MM.1S (cell line): ENCODE measurements at regions not wholly inside any gene's neighbourhood (a gene's known extent, or its start where the extent isn't known, plus 50 kb on each side); places are given as distances from the start of the nearest gene placed in this dataset.

ENCODE experiments used
- DNase-seq: peaks from one replicate; pipeline ENCODE4 v3.0.0-alpha.2; 2015
- H2AFZ ChIP-seq: fragments of 300-600 bp; sonication (generic); 2 replicates; pipeline ENCODE4 v1.6.0; 2016; ENCODE audit warnings: antibody characterized with exemption, low read length
- H3F3A ChIP-seq: fragments of 300-600 bp; sonication (generic); 2 replicates; pipeline ENCODE4 v1.6.1; 2016; ENCODE audit warnings: mild to moderate bottlenecking, antibody characterized with exemption, low read length, moderate library complexity, mixed read lengths; ENCODE audit not compliant: insufficient read depth
- H3K27ac ChIP-seq: fragments of 300-600 bp; sonication (generic); 2 replicates; pipeline ENCODE4 v1.5.1; 2016; ENCODE audit warnings: mild to moderate bottlenecking, low read length
- H3K27me3 ChIP-seq: fragments of 300-600 bp; sonication (generic); replicated peaks from 2 replicates; pipeline ENCODE4 v1.6.0; 2016; ENCODE audit warnings: low read length; ENCODE audit not compliant: insufficient read depth
- H3K36me3 ChIP-seq: fragments of 300-600 bp; sonication (generic); replicated peaks from 2 replicates; pipeline ENCODE4 v1.6.1; 2016; ENCODE audit warnings: mild to moderate bottlenecking, low read length, mixed read lengths; ENCODE audit not compliant: insufficient read depth
- H3K4me1 ChIP-seq: fragments of 300-600 bp; sonication (generic); 2 replicates; pipeline ENCODE4 v1.6.1; 2016; ENCODE audit warnings: low read length, mixed read lengths
- H3K4me2 ChIP-seq: fragments of 300-600 bp; sonication (generic); 2 replicates; pipeline ENCODE4 v1.6.0; 2016; ENCODE audit warnings: low read depth, low read length
- H3K4me3 ChIP-seq: fragments of 300-600 bp; sonication (generic); 2 replicates; pipeline ENCODE4 v1.5.1; 2016; ENCODE audit warnings: low read length, mixed read lengths
- H3K79me2 ChIP-seq: fragments of 300-600 bp; sonication (generic); 2 replicates; pipeline ENCODE4 v1.6.1; 2016; ENCODE audit warnings: mixed run types, low read length, mixed read lengths
- H3K9ac ChIP-seq: fragments of 300-600 bp; sonication (generic); 2 replicates; pipeline ENCODE4 v1.6.1; 2016; ENCODE audit warnings: low read length, mixed read lengths
- H3K9me2 ChIP-seq: fragments of 300-600 bp; sonication (generic); replicated peaks from 2 replicates; pipeline ENCODE4 v1.6.1; 2016; ENCODE audit warnings: mild to moderate bottlenecking, low read length, mixed read lengths; ENCODE audit not compliant: insufficient read depth
- H3K9me3 ChIP-seq: fragments of 300-600 bp; sonication (generic); replicated peaks from 2 replicates; pipeline ENCODE4 v1.6.1; 2016; ENCODE audit warnings: mild to moderate bottlenecking, low read length, mixed read lengths; ENCODE audit not compliant: insufficient read depth
- H4K20me1 ChIP-seq: fragments of 300-600 bp; sonication (generic); 2 replicates; pipeline ENCODE4 v1.6.1; 2016; ENCODE audit warnings: mild to moderate bottlenecking, low read length, moderate library complexity, mixed read lengths; ENCODE audit not compliant: insufficient read depth
- CTCF ChIP-seq: fragments of 300-600 bp; sonication (generic); IDR thresholded peaks from 2 replicates; pipeline ENCODE4 v1.5.1; 2016; ENCODE audit warnings: antibody characterized with exemption, low read length, mixed read lengths
- EZH2 ChIP-seq: fragments of 300-600 bp; sonication (generic); optimal IDR thresholded peaks from 2 replicates; pipeline ENCODE3; 2017; ENCODE audit warnings: low read depth, mild to moderate bottlenecking, antibody characterized with exemption, low read length, mixed read lengths
- EZH2phosphoT487 ChIP-seq: fragments of 300-600 bp; sonication (generic); IDR thresholded peaks from 2 replicates; pipeline ENCODE4 v1.6.1; 2018; ENCODE audit warnings: antibody characterized with exemption, low read length

GRCh38 chr6:120112980-120113379 is 763.4 kb upstream of the MAN1A1 start:
- Histone ChIP-seq H3K9me3 (no peaks in the 10 kb centered on the region), H3K4me3 (no peak overlapping the region), H3K9ac (no peak overlapping the region), H2AFZ (no peak overlapping the region), H3K27ac (no peak overlapping the region), H3K27me3 (no peaks in the 10 kb centered on the region), H4K20me1 (no peaks in the 10 kb centered on the region), H3K79me2 (no peaks in the 10 kb centered on the region), H3K4me1 (peaks cover 19% of the 10 kb centered on the region), H3K4me2 (no peak overlapping the region), H3F3A (peaks cover 17% of the 10 kb centered on the region), H3K9me2 (no peaks in the 10 kb centered on the region), H3K36me3 (no peaks in the 10 kb centered on the region)
- TF ChIP-seq EZH2phosphoT487 = no peak
- TF ChIP-seq EZH2 = no peak
- no peak for TF ChIP-seq CTCF
- no peak for DNase-seq

- Histone ChIP-seq H3K9me3 (no peaks in the 10 kb centered on the region), H3K27ac (no peak overlapping the region), H3K4me3 (no peak overlapping the region), H3K4me2 (no peak overlapping the region), H4K20me1 (no peaks in the 10 kb centered on the region), H3F3A (peaks cover 6% of the 10 kb centered on the region), H3K4me1 (peaks cover 6% of the 10 kb centered on the region), H3K9me2 (no peaks in the 10 kb centered on the region), H2AFZ (no peak overlapping the region), H3K36me3 (no peaks in the 10 kb centered on the region), H3K79me2 (no peaks in the 10 kb centered on the region), H3K9ac (no peak overlapping the region), H3K27me3 (no peaks in the 10 kb centered on the region)
- no peak for DNase-seq
- no peak for TF ChIP-seq CTCF
- no peak for TF ChIP-seq EZH2
- TF ChIP-seq EZH2phosphoT487 = no peak
Observed at GRCh38 chr6:120111001-120111400, 761.4 kb upstream of the MAN1A1 start.

GRCh38 chr6:120108061-120108795 is 758.7 kb upstream of the MAN1A1 start:
- H3K4me1 ChIP-seq = no peaks in the 10 kb centered on the region
- no peaks in the 10 kb centered on the region for H3F3A ChIP-seq
- no peaks in the 10 kb centered on the region for H3K9me2 ChIP-seq
- no peaks in the 10 kb centered on the region for H3K36me3 ChIP-seq
- H3K4me2 ChIP-seq = no peak overlapping the region
- H3K4me3 ChIP-seq = no peak overlapping the region
- no peaks in the 10 kb centered on the region for H3K79me2 ChIP-seq
- no peaks in the 10 kb centered on the region for H3K9me3 ChIP-seq
- no peak overlapping the region for H2AFZ ChIP-seq
- H3K27ac ChIP-seq = no peak overlapping the region
- no peak for TF ChIP-seq EZH2
- no peak for TF ChIP-seq CTCF
- no peak for TF ChIP-seq EZH2phosphoT487
- H3K9ac ChIP-seq = no peak overlapping the region
- no peaks in the 10 kb centered on the region for H3K27me3 ChIP-seq
- no peak for DNase-seq
- H4K20me1 ChIP-seq = no peaks in the 10 kb centered on the region
